Middle frontal gyrus (tissue), 1 donor: ENCODE measurements at regions not wholly inside any gene's neighbourhood (a gene's known extent, or its start where the extent isn't known, plus 50 kb on each side); places are given as distances from the start of the nearest gene placed in this dataset.
"Not testable (repeated sequence)": the region's sequence is repeated elsewhere in the genome, so short reads cannot be mapped to it uniquely, and the experiment has no call there.

ENCODE experiments used
- DNase-seq: peaks from one replicate; pipeline ENCODE4 v3.0.0-alpha.2; 2015; ENCODE audit warnings: low spot score; ENCODE audit errors: extremely low spot score

- no peak for DNase-seq
Observed at GRCh38 chr4:43607827-43608461, 715.4 kb downstream of the GRXCR1 start.

GRCh38 chr4:43619219-43619618 lies 726.7 kb downstream of the GRXCR1 start:
- no peak for DNase-seq

- not testable (repeated sequence) for DNase-seq
Observed at GRCh38 chr4:43637893-43638292, 745.4 kb downstream of the GRXCR1 start.

GRCh38 chr4:43651991-43652390 lies 759.5 kb downstream of the GRXCR1 start:
- DNase-seq: no peak

- not testable (repeated sequence) for DNase-seq
Observed at GRCh38 chr4:43659547-43659946, 767.0 kb downstream of the GRXCR1 start.

GRCh38 chr4:43672265-43672885 lies 776.2 kb downstream of the KCTD8 start:
- not testable (repeated sequence) for DNase-seq

- peak; percentile 14 for DNase-seq
Observed at GRCh38 chr4:43680421-43680820, 768.2 kb downstream of the KCTD8 start.

- no peak for DNase-seq
Observed at GRCh38 chr4:43682551-43682950, 766.1 kb downstream of the KCTD8 start.

- no peak for DNase-seq
Observed at GRCh38 chr4:43690116-43690515, 758.5 kb downstream of the KCTD8 start.

GRCh38 chr4:43693876-43694275 lies 754.7 kb downstream of the KCTD8 start:
- no peak for DNase-seq

GRCh38 chr4:43709443-43709842 lies 739.2 kb downstream of the KCTD8 start:
- no peak for DNase-seq

GRCh38 chr4:43716721-43717395 lies 731.8 kb downstream of the KCTD8 start:
- peak; percentile 27 for DNase-seq

GRCh38 chr4:43718369-43718768 lies 730.2 kb downstream of the KCTD8 start:
- no peak for DNase-seq

GRCh38 chr4:43732829-43733426 lies 715.7 kb downstream of the KCTD8 start:
- DNase-seq: no peak

GRCh38 chr4:43742083-43742482 lies 706.5 kb downstream of the KCTD8 start:
- no peak for DNase-seq

GRCh38 chr4:43754566-43754965 lies 694.0 kb downstream of the KCTD8 start:
- no peak for DNase-seq

- no peak for DNase-seq
Observed at GRCh38 chr4:43757147-43757546, 691.5 kb downstream of the KCTD8 start.

GRCh38 chr4:43758836-43759235 lies 689.8 kb downstream of the KCTD8 start:
- DNase-seq: no peak

- DNase-seq: no peak
Observed at GRCh38 chr4:43763029-43763610, 685.5 kb downstream of the KCTD8 start.

GRCh38 chr4:43765514-43765913 lies 683.1 kb downstream of the KCTD8 start:
- DNase-seq: no peak

- DNase-seq: no peak
Observed at GRCh38 chr4:43766648-43767047, 682.0 kb downstream of the KCTD8 start.

GRCh38 chr4:43776371-43776770 lies 672.2 kb downstream of the KCTD8 start:
- no peak for DNase-seq
